ENCODE measurements at regions not wholly inside any gene's neighbourhood (a gene's known extent, or its start where the extent isn't known, plus 50 kb on each side); places are given as distances from the start of the nearest gene placed in this dataset.

- Histone ChIP-seq H3K27ac (ENCODE audit: low read depth in 1 of 2, low read length in 2 of 2) (no peak overlapping the region), H3K27me3 (ENCODE audit: control insufficient read depth in 4 of 4, insufficient read depth in 4 of 4, low read length in 3 of 4) (no peaks in the 10 kb centered on the region), H3K9ac (ENCODE audit: low read depth in 1 of 2, low read length in 2 of 2) (no peak overlapping the region), H3K36me3 (ENCODE audit: control insufficient read depth in 4 of 4, insufficient read depth in 3 of 4, low read depth in 1 of 4, low read length in 3 of 4) (no peaks in the 10 kb centered on the region), H3K9me3 (ENCODE audit: control insufficient read depth in 4 of 4, low read length in 3 of 4) (no peaks in the 10 kb centered on the region), H3K4me1 (ENCODE audit: control insufficient read depth in 4 of 4, insufficient read depth in 4 of 4, low read length in 3 of 4) (no peaks in the 10 kb centered on the region), H3K4me3 (ENCODE audit: low read depth in 1 of 3, low read length in 3 of 3) (no peak overlapping the region)
- 63% methylated on average over 4 of the region's 4 CpGs for WGBS
- TF ChIP-seq NR2F2 (IDR thresholded peaks at IDR 0.05) (no peak), FOXA2 (IDR thresholded peaks at IDR 0.05) (no peak)
- no peak for DNase-seq (ENCODE audit: low spot score)
Measured at GRCh38 chr7:13448243-13448642, 541.2 kb downstream of the ETV1 start.

- no peak overlapping the region for H3K9ac ChIP-seq (ENCODE audit: low read depth in 1 of 2, low read length in 2 of 2)
- H3K9me3 ChIP-seq (ENCODE audit: control insufficient read depth in 4 of 4, low read length in 3 of 4) = no peaks in the 10 kb centered on the region
- no peak overlapping the region for H3K27ac ChIP-seq (ENCODE audit: low read depth in 1 of 2, low read length in 2 of 2)
- no peak overlapping the region for H3K4me3 ChIP-seq (ENCODE audit: low read depth in 1 of 3, low read length in 3 of 3)
- H3K36me3 ChIP-seq (ENCODE audit: control insufficient read depth in 4 of 4, insufficient read depth in 3 of 4, low read depth in 1 of 4, low read length in 3 of 4) = no peaks in the 10 kb centered on the region
- H3K27me3 ChIP-seq (ENCODE audit: control insufficient read depth in 4 of 4, insufficient read depth in 4 of 4, low read length in 3 of 4) = no peaks in the 10 kb centered on the region
- no peaks in the 10 kb centered on the region for H3K4me1 ChIP-seq (ENCODE audit: control insufficient read depth in 4 of 4, insufficient read depth in 4 of 4, low read length in 3 of 4)
- DNase-seq (ENCODE audit: low spot score) = no peak
- TF ChIP-seq TAF1 (conservative IDR thresholded peaks at IDR 0.05) (no peak), HNF4A (conservative IDR thresholded peaks at IDR 0.05) (no peak), REST (IDR thresholded peaks at IDR 0.05) (no peak), HNF4G (IDR thresholded peaks at IDR 0.05) (no peak), FOXA1 (IDR thresholded peaks at IDR 0.05) (no peak), JUND (IDR thresholded peaks at IDR 0.05) (no peak), RXRA (IDR thresholded peaks at IDR 0.05) (no peak), CTCF (IDR thresholded peaks at IDR 0.05; ENCODE audit: low read depth, low read length, missing input control) (no peak), YY1 (IDR thresholded peaks at IDR 0.05) (no peak), GABPA (IDR thresholded peaks at IDR 0.05 in 1 of 2, conservative IDR thresholded peaks at IDR 0.05 in 1 of 2) (no peak), EGR1 (IDR thresholded peaks at IDR 0.05; ENCODE audit: low read depth in 2 of 2) (no peak), MAX (IDR thresholded peaks at IDR 0.05) (no peak), NR2F2 (IDR thresholded peaks at IDR 0.05) (no peak), ZBTB33 (IDR thresholded peaks at IDR 0.05) (no peak), FOXA2 (IDR thresholded peaks at IDR 0.05) (no peak), ATF3 (IDR thresholded peaks at IDR 0.05) (no peak), RAD21 (IDR thresholded peaks at IDR 0.05) (no peak), SP1 (IDR thresholded peaks at IDR 0.05) (no peak)
Measured at GRCh38 chr7:13449460-13449859, 540.0 kb downstream of the ETV1 start.

All from liver (tissue), 8 donors.